Breast epithelium (tissue), 4 donors: ENCODE measurements at regions not wholly inside any gene's neighbourhood (a gene's known extent, or its start where the extent isn't known, plus 50 kb on each side); places are given as distances from the start of the nearest gene placed in this dataset.
A peak's percentile ranks its signal among the peaks of the same experiment; 100 is the strongest.

Source experiments
- DNase-seq, 2 donors: peaks; one replicate each; pipeline ENCODE4 v3.0.0-alpha.2; 2019; ENCODE audit warnings: low spot score in 2 of 2
- H3K27ac ChIP-seq, 2 donors: fragments of 200-600 bp; sonication (generic) in 1 of 2; one replicate each; pipeline ENCODE4 v1.5.1; 2016 to 2019; ENCODE audit warnings: mild to moderate bottlenecking in 1 of 2
- H3K27me3 ChIP-seq, 2 donors: fragments of 200-600 bp; sonication (generic) in 1 of 2; one replicate each; pipeline versions ENCODE4 v1.5.1 to v1.6.0; 2017 to 2019; ENCODE audit warnings: control low read depth in 1 of 2, mild to moderate bottlenecking in 1 of 2
- H3K36me3 ChIP-seq: fragments of 200-600 bp; one replicate; pipeline ENCODE4 v1.5.1; 2019
- H3K4me1 ChIP-seq, 2 donors: fragments of 200-600 bp; sonication (generic); one replicate each; pipeline ENCODE4 v1.5.1; 2016 to 2019; ENCODE audit warnings: control low read depth in 1 of 2
- H3K4me3 ChIP-seq, 3 donors: fragments of 200-600 bp; sonication (generic); 1 replicate in 2 of 3; 2 replicates in 1 of 3; pipeline ENCODE4 v1.5.1; 2016 to 2019; ENCODE audit warnings: mild to moderate bottlenecking in 3 of 3, moderate library complexity in 2 of 3
- H3K9me3 ChIP-seq, 2 donors: fragments of 200-600 bp; sonication (generic) in 1 of 2; one replicate each; pipeline ENCODE4 v1.5.1; 2016 to 2019; ENCODE audit warnings: control low read depth in 1 of 2
- POLR2A ChIP-seq: fragments of 450-650 bp; IDR thresholded peaks from one replicate; pipeline ENCODE4 v1.6.1; 2016; ENCODE audit warnings: antibody characterized with exemption, mild to moderate bottlenecking, moderate library complexity
- POLR2AphosphoS5 ChIP-seq, 3 donors: sonication (generic); formaldehyde crosslinking; IDR thresholded peaks; one replicate each; pipeline ENCODE4 v1.6.1; 2017; ENCODE audit warnings: antibody characterized with exemption in 3 of 3
- intact Hi-C: fragments of 100-400 bp; cut with DNase I; formaldehyde crosslinking; loops from one replicate; pipeline ENCODE4 v1.15.1; 2023; ENCODE audit warnings: low total_unique reads
- TF ChIP-seq, protein P1 (sequence below), 3 donors: fragments of 450-650 bp; IDR thresholded peaks; one replicate each; pipeline ENCODE4 v1.5.1; 2016 to 2017; ENCODE audit warnings: antibody characterized with exemption in 3 of 3, mild to moderate bottlenecking in 3 of 3, moderate library complexity in 3 of 3

DNA sequence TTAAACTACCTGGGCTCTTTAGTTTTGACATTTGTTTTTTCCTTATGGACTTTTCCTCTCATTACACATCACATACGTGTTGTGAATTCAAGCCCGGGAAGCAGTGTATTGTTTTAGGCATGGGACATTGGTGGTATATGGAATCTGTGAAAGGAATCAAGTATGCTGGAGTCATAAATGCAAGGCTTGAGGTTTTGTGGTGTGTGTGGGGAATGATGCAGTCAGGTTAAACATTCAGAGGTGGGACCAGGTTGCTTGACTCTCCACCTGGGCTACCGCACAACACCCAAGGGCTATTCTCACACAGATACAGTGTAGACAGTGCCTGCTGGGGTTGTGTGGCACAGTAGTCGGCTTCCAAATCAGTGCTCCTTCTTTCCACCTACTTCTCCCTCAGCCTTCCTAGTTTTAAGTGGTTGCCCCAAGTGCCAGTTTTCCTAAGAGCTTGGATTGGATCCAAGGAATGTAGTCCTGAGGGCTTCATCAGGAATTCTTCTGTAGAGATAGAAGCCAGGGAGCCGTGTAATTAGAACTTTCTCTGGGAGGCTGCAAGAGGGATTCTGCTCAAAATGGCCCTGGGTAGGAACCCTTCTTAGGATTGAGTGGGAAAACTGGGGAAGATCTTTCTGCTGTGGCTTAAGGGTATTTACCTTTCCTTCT, 243.7 kb downstream of the C12orf75 start:
- intact Hi-C loops = no loop called here
- no peaks in the 10 kb centered on the region for H3K9me3 ChIP-seq
- no peaks in the 10 kb centered on the region for H3K36me3 ChIP-seq
- H3K27me3 ChIP-seq = no peaks in the 10 kb centered on the region
- no peak overlapping the region for H3K27ac ChIP-seq
- H3K4me1 ChIP-seq = no peaks in the 10 kb centered on the region
- no peak for DNase-seq
- H3K4me3 ChIP-seq = no peak overlapping the region
- TF ChIP-seq POLR2AphosphoS5 (IDR thresholded peaks at IDR 0.05) (no peak), POLR2A (no peak)
- TF ChIP-seq, protein P1, sequence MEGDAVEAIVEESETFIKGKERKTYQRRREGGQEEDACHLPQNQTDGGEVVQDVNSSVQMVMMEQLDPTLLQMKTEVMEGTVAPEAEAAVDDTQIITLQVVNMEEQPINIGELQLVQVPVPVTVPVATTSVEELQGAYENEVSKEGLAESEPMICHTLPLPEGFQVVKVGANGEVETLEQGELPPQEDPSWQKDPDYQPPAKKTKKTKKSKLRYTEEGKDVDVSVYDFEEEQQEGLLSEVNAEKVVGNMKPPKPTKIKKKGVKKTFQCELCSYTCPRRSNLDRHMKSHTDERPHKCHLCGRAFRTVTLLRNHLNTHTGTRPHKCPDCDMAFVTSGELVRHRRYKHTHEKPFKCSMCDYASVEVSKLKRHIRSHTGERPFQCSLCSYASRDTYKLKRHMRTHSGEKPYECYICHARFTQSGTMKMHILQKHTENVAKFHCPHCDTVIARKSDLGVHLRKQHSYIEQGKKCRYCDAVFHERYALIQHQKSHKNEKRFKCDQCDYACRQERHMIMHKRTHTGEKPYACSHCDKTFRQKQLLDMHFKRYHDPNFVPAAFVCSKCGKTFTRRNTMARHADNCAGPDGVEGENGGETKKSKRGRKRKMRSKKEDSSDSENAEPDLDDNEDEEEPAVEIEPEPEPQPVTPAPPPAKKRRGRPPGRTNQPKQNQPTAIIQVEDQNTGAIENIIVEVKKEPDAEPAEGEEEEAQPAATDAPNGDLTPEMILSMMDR (IDR thresholded peaks at IDR 0.05) = no peak

DNA sequence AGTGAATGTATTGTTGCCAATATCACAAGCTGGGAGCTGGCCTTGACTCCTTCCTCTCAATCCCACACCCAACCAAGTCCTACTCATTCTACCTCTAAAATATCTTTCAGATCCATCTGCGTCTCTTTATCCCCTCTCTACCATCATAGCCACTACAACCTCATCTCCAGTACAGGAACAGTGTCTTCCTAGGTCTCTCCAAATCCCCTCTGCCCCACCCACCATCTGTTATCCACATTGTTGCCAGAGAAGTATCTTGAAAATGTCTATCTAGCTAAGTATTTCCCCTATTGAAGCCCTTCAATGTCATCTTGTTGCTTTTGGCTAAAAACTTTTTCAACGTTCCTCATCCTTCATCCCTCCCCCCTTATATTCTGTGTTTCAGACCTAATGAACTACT, 244.7 kb downstream of the C12orf75 start:
- no peaks in the 10 kb centered on the region for H3K36me3 ChIP-seq
- intact Hi-C loops = no loop called here
- H3K4me1 ChIP-seq = no peaks in the 10 kb centered on the region
- no peak for TF ChIP-seq POLR2A
- no peak for TF ChIP-seq POLR2AphosphoS5 (IDR thresholded peaks at IDR 0.05)
- TF ChIP-seq, protein P1 (IDR thresholded peaks at IDR 0.05) = no peak
- H3K9me3 ChIP-seq = no peaks in the 10 kb centered on the region
- no peak overlapping the region for H3K27ac ChIP-seq
- no peak for DNase-seq
- H3K4me3 ChIP-seq = no peak overlapping the region
- H3K27me3 ChIP-seq = no peaks in the 10 kb centered on the region

DNA sequence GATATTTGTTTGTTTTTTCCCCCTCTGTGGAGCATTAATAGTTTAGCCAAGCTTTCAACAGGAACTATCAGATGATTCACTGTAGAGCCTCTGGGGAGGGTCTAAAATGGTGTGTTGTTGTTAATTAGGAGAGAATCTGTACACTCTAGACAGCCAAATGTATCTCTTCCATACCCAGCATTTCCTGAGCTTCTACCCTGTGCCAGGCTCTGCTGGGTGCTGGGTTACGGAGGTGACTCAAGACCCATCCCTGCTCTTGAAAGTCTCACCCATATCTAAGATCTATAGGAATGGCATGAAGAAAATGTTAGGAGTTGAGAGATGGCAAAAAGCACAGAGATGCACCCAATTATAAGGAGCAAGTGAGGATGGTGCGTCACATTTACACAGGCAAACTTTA, 245.8 kb downstream of the C12orf75 start:
- no peak for DNase-seq

DNA sequence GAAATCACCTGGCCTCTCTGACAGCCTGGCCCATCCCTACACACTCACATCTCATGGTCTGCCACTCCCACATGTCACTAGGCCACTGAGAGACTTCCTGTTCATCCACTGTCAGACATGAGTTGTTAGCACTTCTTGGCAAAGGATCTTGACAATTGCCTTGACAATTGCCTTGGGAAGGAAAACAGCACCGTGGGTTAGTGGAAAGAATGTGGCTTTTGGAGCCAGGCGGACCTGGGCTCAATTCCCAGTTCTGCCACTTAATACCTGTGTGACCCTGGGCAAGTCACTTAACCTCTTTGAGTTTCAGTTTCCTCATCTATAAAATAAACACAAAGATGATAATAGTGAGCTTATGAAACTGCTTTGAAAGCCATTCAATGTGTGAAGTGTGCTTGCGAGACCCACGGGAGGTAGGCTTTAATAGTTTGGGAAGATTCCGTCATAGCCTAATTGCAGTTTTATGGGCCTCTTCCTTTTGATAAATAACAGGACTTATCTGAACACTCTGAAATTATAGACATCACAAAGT, 250.4 kb downstream of the C12orf75 start:
- Histone ChIP-seq H3K4me1 (no peaks in the 10 kb centered on the region), H3K9me3 (no peaks in the 10 kb centered on the region), H3K27me3 (no peaks in the 10 kb centered on the region), H3K36me3 (no peaks in the 10 kb centered on the region), H3K27ac (no peak overlapping the region), H3K4me3 (no peak overlapping the region)
- DNase-seq = no peak
- intact Hi-C loops = no loop called here
- TF ChIP-seq, protein P1 (IDR thresholded peaks at IDR 0.05) = no peak
- peak in 1 of 3 donors; percentile 18 for TF ChIP-seq POLR2AphosphoS5 (IDR thresholded peaks at IDR 0.05)

More for the DNA sequence above, 245.8 kb downstream of the C12orf75 start:
- no peaks in the 10 kb centered on the region for H3K4me1 ChIP-seq
- intact Hi-C loops = no loop called here
- TF ChIP-seq POLR2A (no peak), POLR2AphosphoS5 (IDR thresholded peaks at IDR 0.05) (no peak)
- TF ChIP-seq, protein P1 (IDR thresholded peaks at IDR 0.05) = no peak
- no peaks in the 10 kb centered on the region for H3K27me3 ChIP-seq
- H3K4me3 ChIP-seq = no peak overlapping the region
- H3K27ac ChIP-seq = no peak overlapping the region
- H3K36me3 ChIP-seq = no peaks in the 10 kb centered on the region
- H3K9me3 ChIP-seq = no peaks in the 10 kb centered on the region

DNA sequence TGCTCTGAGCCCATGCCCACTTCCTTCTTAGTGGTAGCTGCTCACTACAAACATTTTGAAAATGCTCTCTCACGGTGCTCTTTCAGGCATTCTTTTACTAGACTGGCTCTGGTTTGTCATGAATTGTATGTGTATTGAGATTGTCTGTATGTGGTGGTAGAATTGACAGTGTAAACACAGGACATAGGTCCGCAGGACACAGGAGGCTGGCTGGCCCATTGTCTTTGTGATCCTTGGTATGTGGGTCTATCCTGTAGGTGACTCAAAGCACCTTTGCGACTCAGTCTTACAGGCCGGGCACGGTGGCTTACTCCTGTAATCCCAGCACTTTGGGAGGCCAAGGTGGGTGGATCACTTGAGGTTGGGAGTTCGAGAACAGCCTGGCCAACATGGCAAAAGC, 250.9 kb downstream of the C12orf75 start:
- intact Hi-C loops = no loop called here
- Histone ChIP-seq H3K4me1 (no peaks in the 10 kb centered on the region), H3K27ac (no peak overlapping the region)

More for the DNA sequence above, 250.9 kb downstream of the C12orf75 start:
- no peaks in the 10 kb centered on the region for H3K9me3 ChIP-seq
- DNase-seq = no peak
- no peaks in the 10 kb centered on the region for H3K36me3 ChIP-seq
- H3K27me3 ChIP-seq = no peaks in the 10 kb centered on the region
- TF ChIP-seq, protein P1 (IDR thresholded peaks at IDR 0.05) = no peak
- no peak for TF ChIP-seq POLR2A
- no peak for TF ChIP-seq POLR2AphosphoS5 (IDR thresholded peaks at IDR 0.05)
- no peak overlapping the region for H3K4me3 ChIP-seq
